ENCODE measurements at regions not wholly inside any gene's neighbourhood (a gene's known extent, or its start where the extent isn't known, plus 50 kb on each side); places are given as distances from the start of the nearest gene placed in this dataset.

GRCh38 chr5:38167562-38167996, 90.8 kb upstream of the EGFLAM start:
- TF ChIP-seq, protein P1, sequence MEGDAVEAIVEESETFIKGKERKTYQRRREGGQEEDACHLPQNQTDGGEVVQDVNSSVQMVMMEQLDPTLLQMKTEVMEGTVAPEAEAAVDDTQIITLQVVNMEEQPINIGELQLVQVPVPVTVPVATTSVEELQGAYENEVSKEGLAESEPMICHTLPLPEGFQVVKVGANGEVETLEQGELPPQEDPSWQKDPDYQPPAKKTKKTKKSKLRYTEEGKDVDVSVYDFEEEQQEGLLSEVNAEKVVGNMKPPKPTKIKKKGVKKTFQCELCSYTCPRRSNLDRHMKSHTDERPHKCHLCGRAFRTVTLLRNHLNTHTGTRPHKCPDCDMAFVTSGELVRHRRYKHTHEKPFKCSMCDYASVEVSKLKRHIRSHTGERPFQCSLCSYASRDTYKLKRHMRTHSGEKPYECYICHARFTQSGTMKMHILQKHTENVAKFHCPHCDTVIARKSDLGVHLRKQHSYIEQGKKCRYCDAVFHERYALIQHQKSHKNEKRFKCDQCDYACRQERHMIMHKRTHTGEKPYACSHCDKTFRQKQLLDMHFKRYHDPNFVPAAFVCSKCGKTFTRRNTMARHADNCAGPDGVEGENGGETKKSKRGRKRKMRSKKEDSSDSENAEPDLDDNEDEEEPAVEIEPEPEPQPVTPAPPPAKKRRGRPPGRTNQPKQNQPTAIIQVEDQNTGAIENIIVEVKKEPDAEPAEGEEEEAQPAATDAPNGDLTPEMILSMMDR (conservative IDR thresholded peaks at IDR 0.05) = no peak
- no peak for TF ChIP-seq EZH2 (IDR thresholded peaks at IDR 0.05; ENCODE audit: low read depth)

Data from PC-9 (cell line).